Astrocyte of the spinal cord (primary cell): ENCODE measurements at regions not wholly inside any gene's neighbourhood (a gene's known extent, or its start where the extent isn't known, plus 50 kb on each side); places are given as distances from the start of the nearest gene placed in this dataset.

Experiments used
- DNase-seq: peaks from one replicate; pipeline ENCODE4 v3.0.0; 2011; ENCODE audit warnings: low read depth, low spot score
- H3K4me3 ChIP-seq: 2 replicates; pipeline ENCODE4 v1.5.1; 2011; ENCODE audit warnings: low read depth, mild to moderate bottlenecking, low read length, moderate library complexity
- CTCF ChIP-seq: IDR thresholded peaks from 2 replicates; pipeline ENCODE4 v1.5.1; 2012; ENCODE audit warnings: low read depth, mild to moderate bottlenecking, low read length, inconsistent platforms
- in situ Hi-C: cut with HindIII; loops from 2 replicates; pipeline ENCODE4 v1.10.0; 2017; ENCODE audit warnings: low sequenced_read_pairs

DNA sequence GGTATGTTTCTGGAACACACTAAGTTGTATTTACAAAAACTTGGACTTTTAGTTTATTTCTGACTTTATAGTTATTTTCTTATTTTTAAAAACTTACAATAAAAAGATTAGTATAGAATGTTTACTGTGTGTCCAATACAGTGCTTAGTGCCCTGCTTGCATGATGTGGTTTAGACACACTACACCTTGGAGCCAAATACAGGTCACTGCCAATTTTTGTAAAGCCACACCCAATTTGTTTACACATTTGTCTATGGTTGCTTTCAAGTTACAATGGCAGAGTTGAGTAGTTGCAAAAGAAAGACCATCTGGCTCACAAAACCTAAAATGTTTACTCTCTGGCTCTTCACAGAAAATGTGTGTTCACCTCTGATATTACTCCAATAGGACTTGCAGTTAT, 807.1 kb downstream of the KCNJ2 start:
- no peak overlapping the region for H3K4me3 ChIP-seq
- in situ Hi-C loops, result no loop called here
- TF ChIP-seq CTCF, result no peak
- DNase-seq, result no peak

- TF ChIP-seq CTCF, result no peak
- H3K4me3 ChIP-seq, result no peak overlapping the region
- DNase-seq, result no peak
- in situ Hi-C loops, result no loop called here
These were observed 815.5 kb downstream of the KCNJ2 start for GRCh38 chr17:70984873-70985272.

DNA sequence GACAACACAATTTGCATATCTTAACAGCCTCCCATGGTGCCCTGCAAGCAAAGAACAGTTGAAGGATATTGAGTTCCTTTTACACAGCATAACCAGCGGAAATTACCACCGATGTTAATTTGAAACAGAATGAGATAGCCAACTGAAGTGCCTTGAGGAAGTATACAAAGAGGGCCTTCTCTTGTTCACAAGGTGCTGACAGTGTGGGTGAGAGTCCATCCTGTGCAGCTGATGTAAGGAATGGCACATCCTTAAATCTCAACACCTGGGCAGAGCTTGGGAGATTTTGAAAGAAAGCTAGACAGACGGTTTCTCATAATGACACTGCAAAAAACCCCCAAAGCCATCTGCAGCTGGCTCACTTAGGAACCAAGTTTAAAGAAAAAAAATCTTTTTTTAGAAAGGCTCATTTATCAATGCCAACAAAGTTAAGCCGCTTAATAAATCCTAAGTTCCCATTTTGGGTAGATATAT, 818.6 kb downstream of the KCNJ2 start:
- in situ Hi-C loops, result no loop called here
- no peak overlapping the region for H3K4me3 ChIP-seq
- no peak for TF ChIP-seq CTCF
- DNase-seq, result no peak

DNA sequence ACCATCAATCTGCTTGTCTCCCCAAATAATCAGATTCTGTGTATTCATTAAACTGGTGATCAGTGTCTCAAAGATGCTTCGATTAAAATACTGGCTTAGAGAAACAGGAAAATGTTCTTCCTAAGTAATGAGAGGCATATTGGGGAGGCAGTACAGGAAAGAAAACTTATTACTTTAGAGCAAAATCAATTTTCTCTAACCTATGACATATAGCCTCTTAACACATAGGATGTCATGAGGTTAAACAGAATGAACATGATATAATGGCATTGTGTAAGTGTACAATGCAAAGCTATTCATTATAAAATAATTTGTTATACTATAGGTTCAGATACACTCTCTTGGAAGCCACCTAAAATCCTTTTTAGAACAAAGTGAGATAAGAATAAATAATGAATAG, 819.3 kb downstream of the KCNJ2 start:
- H3K4me3 ChIP-seq, result no peak overlapping the region
- in situ Hi-C loops, result no loop called here
- DNase-seq, result no peak
- no peak for TF ChIP-seq CTCF

GRCh38 chr17:70989280-70989679, 819.9 kb downstream of the KCNJ2 start:
- no peak overlapping the region for H3K4me3 ChIP-seq
- TF ChIP-seq CTCF, result no peak
- no peak for DNase-seq
- in situ Hi-C loops, result no loop called here

GRCh38 chr17:70994194-70994593, 824.9 kb downstream of the KCNJ2 start:
- H3K4me3 ChIP-seq, result no peak overlapping the region
- TF ChIP-seq CTCF, result no peak
- DNase-seq, result no peak
- in situ Hi-C loops, result no loop called here

GRCh38 chr17:70995997-70996396, 826.7 kb downstream of the KCNJ2 start:
- H3K4me3 ChIP-seq, result no peak overlapping the region
- no peak for TF ChIP-seq CTCF
- in situ Hi-C loops, result no loop called here
- DNase-seq, result no peak
